HG03139 (cell line): ENCODE measurements at regions not wholly inside any gene's neighbourhood (a gene's known extent, or its start where the extent isn't known, plus 50 kb on each side); places are given as distances from the start of the nearest gene placed in this dataset.
"Not testable (repeated sequence)": the region's sequence is repeated elsewhere in the genome, so short reads cannot be mapped to it uniquely, and the experiment has no call there.

Experiments
- ATAC-seq: cut with Tn5 transposase; IDR thresholded peaks from one replicate; pipeline ENCODE4 v1.9.1; 2021; ENCODE audit not compliant: unreplicated experiment

DNA sequence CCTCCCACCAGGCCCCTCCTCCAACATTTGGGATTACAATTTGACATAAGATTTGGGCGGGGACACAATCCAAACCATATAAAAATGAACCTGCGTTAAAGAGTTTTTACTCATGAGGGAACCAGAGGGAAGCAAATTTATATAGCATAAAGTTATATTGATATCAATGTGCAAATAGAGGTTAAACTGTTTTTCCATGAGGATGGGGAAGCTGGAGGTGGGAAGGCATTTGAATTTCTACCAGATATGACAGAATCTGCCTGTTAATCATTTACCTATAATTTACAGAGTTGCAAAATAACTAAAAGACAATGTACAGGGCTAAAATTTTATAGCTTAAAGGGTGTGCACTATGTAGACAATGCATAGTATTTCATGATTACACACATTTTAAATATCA is 322.0 kb upstream of the FKBP1C start:
- ATAC-seq: no peak

GRCh38 chr6:62891065-62891647 is 320.1 kb upstream of the FKBP1C start:
- ATAC-seq: no peak

GRCh38 chr6:62894114-62894513 is 317.2 kb upstream of the FKBP1C start:
- ATAC-seq: no peak

- ATAC-seq: no peak
Measured at GRCh38 chr6:62903266-62903665, 308.0 kb upstream of the FKBP1C start.

- no peak for ATAC-seq
Measured at GRCh38 chr6:62904687-62905086, 306.6 kb upstream of the FKBP1C start.

DNA sequence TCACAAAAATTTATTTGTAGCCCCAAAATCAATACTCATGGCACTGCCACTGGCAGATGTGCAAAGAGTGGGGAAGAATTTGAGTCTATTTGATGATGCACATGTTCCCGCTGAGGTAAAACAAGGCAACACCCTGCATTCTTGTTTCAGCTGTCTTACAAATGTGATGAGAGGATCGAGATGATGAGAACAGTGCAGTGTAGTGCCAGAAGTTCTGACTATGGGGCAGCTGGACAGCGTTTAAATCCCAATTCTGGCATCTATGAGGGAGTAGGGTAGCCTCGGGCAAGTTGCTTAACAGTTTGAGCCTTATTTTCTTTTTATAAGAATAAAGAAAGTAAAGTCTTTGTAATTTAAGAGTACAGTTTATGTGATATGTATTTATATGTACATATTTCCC is 296.7 kb upstream of the FKBP1C start:
- no peak for ATAC-seq

DNA sequence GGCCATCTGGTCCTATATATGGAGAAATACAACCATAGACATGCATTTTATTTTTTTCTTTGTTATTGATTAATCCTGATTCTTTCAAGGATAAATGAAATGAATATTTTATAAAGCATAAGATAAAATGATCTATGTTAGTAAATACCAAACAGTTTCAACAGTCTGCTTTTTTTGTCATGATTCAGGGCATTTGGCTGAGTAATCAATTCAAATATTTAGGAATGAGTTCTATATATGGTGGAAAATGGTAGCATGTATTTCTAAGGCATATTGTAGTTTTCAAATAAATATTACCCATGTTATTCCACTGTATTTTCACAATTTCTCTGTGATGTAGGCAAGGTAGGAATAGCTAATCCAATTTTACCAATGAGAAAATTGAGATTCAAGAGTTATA is 287.5 kb upstream of the FKBP1C start:
- ATAC-seq: no peak

GRCh38 chr6:62940848-62941247 is 270.4 kb upstream of the FKBP1C start:
- ATAC-seq: no peak

DNA sequence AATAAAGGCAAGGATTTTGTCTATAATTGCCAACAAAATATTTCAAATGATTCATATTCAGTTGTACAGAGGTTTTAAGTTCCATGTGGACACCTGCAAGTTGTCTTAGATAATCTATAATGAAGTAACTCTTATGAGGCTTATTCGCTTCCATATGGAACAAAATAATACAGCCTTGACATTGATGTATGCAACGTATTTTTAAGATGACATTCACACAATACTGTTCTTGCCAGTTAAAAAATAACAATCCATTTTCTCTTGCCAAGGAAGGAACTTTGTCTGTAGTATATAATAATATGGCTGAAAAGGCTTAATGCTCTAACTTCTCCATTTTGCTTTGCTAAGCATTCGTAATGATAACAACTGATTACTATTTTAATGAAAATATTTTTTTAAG is 269.3 kb upstream of the FKBP1C start:
- ATAC-seq: no peak

DNA sequence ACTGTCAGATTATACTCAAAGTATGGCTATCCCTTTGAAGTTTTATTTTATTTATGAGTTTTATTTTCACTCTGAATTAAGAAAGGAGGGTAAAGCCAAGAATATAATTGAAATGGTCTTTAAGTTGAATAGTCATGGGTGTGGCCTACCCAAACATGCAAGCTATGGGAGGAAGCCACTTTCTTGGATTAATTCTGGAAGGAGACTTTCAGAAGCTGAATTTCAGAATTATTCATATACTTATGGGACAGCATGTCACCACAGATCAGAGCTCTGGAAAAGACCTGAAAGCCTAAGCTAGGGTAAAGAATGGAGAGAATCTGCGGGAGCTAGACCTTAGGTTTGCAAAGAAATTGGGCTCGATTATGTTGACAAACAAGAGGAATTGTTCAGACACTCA is 242.4 kb upstream of the FKBP1C start:
- no peak for ATAC-seq

GRCh38 chr6:62971976-62972658 is 239.2 kb upstream of the FKBP1C start:
- ATAC-seq: peak; percentile 48

- ATAC-seq: peak; percentile 44
Measured at GRCh38 chr6:62974452-62974851, 236.8 kb upstream of the FKBP1C start.

- no peak for ATAC-seq
Measured at GRCh38 chr6:62976566-62976965, 234.7 kb upstream of the FKBP1C start.

DNA sequence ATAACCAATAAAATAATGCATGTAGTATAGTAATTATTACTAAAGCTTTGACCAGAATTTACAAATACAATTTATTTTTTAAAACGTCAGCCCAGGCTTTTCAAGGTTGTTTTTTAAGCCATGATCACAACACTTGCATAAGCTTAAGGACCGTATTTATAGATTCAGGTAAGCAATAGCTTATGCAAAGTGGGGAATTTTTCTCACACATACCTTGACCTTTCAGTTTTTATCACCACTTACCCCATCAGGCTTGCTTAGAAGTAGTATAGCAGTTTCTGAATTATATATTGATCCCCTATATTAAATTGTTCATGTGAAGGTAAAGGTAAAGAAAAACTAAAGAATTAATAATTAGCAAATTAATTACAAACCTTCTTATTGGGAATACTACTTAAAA is 232.3 kb upstream of the FKBP1C start:
- ATAC-seq: no peak

DNA sequence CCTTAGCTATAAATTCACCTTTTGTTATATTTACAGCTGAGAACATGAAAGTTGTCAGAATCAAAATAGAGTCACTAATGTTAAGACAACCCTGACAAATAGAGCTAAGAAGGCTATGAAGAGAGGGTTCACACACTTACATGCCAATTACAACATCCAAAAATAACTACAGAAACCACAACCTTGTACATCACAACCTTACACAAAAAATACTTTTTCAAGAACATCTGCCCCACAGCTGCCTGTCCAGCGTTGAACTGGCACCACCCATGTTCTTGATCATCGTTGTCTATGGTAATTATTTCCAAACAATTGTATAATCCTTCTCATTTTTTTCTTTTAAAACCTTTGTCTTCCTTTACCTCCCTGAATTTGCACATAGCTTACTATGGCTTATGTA is 231.2 kb upstream of the FKBP1C start:
- no peak for ATAC-seq

DNA sequence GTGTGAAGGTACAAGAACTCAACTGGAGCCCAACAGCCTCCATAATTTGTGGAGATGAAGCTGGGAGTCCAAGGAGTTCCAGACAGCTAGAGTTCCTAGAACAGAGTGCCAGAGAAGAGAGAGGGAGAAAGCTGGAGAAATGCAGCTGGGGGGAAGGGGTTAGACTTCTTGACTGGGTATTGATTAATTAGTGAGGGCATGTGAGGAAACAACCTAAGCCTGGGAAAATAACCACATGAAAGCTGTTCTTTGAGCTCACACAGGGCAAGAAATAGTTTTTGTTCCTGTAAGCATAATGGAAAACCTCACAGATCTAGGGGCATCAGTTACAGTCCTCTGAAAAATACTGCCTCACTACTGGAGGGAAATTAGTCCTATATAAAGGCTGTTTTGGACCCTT is 230.5 kb upstream of the FKBP1C start:
- ATAC-seq: no peak

- ATAC-seq: no peak
Measured at GRCh38 chr6:62982951-62983350, 228.3 kb upstream of the FKBP1C start.

GRCh38 chr6:62991696-62992095 is 219.6 kb upstream of the FKBP1C start:
- ATAC-seq: not testable (repeated sequence)

GRCh38 chr6:62993951-62994350 is 217.3 kb upstream of the FKBP1C start:
- ATAC-seq: no peak

DNA sequence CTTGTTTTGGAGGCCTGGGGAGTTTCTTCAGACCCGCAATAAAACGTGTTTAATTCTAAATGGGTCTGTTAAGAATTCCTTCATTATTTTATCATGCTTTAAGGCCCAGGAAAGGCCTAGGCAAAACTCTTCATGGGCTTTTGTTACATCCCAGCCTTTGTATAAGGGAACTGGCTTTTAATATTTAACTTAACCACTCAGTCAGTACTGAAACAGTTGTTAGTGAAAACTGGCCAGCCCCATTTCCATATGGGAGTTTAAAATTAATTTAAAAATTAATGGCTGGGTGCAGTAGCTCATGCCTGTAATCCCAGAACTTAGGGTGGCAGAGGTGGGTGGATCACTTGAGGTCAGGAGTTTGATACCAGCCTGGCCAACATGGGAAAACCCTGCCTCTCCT is 213.2 kb upstream of the FKBP1C start:
- no peak for ATAC-seq

DNA sequence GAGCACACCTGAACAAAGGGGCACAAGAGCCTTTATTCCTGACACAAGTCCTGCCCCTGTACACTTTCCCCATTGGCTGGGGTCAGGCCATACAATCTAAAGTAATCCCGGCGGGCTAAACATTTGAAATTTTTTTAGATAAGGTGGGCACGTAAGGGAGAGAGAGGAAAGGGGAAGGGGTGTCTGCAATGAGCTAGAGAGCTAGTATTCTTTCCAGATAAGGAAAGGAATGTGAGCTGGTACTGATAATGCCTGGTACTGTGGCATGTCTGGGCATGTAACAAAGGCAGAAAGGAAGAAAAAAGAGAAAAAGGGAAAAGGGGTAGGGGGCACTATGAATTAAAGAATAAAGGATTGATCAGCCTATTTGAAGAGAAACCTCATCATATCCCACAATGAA is 212.0 kb upstream of the FKBP1C start:
- not testable (repeated sequence) for ATAC-seq

DNA sequence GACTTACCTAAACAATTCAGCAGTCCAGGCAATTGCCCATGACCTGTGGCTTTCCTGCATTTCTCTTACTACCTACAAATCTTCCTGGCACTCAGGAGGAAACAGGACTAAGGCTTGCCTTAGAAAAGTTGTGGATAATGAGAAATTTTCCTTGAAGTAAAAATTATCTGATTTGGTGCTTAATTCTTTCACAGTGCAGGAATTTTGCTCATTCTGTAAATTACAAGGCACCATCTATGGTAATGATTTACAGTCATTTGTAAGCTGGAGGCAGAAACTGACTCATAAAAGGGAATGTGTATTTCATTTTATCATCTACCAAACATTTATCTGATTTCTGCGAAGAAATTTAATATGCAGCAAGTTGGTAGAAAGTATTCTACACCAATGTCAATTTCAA is 211.5 kb upstream of the FKBP1C start:
- no peak for ATAC-seq

DNA sequence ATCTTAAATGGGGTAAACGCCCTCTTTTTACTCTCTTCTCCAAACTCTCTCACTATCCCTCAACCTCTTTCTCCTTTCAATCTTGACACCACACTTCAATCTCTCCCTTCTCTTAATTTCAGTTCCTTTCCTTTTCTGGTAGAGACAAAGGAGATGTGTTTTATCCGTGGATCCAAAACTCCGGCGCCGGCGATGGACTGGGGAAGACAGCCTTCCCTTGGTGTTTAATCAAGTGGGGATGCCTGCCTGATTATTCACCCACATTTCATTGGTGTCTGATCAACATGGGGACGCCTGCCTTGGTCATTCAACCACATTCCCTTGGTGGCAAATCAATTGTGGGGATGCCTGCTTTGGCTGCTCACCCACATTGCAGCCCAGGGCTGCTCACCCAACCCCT is 205.3 kb upstream of the FKBP1C start:
- ATAC-seq: not testable (repeated sequence)
